Body of pancreas (tissue), 4 donors: ENCODE measurements at regions not wholly inside any gene's neighbourhood (a gene's known extent, or its start where the extent isn't known, plus 50 kb on each side); places are given as distances from the start of the nearest gene placed in this dataset.

ENCODE experiments used
- ATAC-seq: fragments of 150-250 bp; one replicate; pipeline ENCODE4 v1.9.1; 2016
- DNase-seq, 4 donors: peaks; one replicate each; pipeline ENCODE4 v3.0.0-alpha.2; 2019
- H3K27ac ChIP-seq, 4 donors: fragments of 200-600 bp; sonication (generic); 1 replicate in 3 of 4; 2 replicates in 1 of 4; pipeline versions ENCODE4 v1.5.1 to v1.6.1; 2016 to 2019; ENCODE audit warnings: mild to moderate bottlenecking in 1 of 4, mixed read lengths in 1 of 4, moderate library complexity in 1 of 4
- H3K27me3 ChIP-seq, 2 donors: fragments of 200-600 bp; sonication (generic); one replicate each; pipeline ENCODE4 v1.6.0; 2016; ENCODE audit warnings: mild to moderate bottlenecking in 1 of 2
- H3K36me3 ChIP-seq, 2 donors: fragments of 200-600 bp; sonication (generic); replicated peaks in 1 of 2; 2 replicates each; pipeline ENCODE4 v1.5.1; 2016; ENCODE audit warnings: low read depth in 2 of 2; ENCODE audit not compliant: insufficient read depth in 1 of 2
- H3K4me1 ChIP-seq: fragments of 200-600 bp; sonication (generic); one replicate; pipeline ENCODE4 v1.6.0; 2016
- H3K4me3 ChIP-seq, 2 donors: fragments of 200-600 bp; sonication (generic); 1 replicate in 1 of 2; 2 replicates in 1 of 2; pipeline ENCODE4 v1.5.1; 2016 to 2019
- H3K9me3 ChIP-seq, 3 donors: fragments of 200-600 bp; sonication (generic); 1 replicate in 2 of 3; 2 replicates in 1 of 3; pipeline ENCODE4 v1.5.1; 2016
- POLR2A ChIP-seq, 3 donors: fragments of 450-650 bp; IDR thresholded peaks; one replicate each; pipeline ENCODE4 v1.6.1; 2016; ENCODE audit warnings: antibody characterized with exemption in 3 of 3, mild to moderate bottlenecking in 2 of 3
- WGBS, 2 donors: methylation state at CpG; one replicate each; pipeline ENCODE4 v1.1.5; 2017; 5-methylcytosine and 5-hydroxymethylcytosine counted together
- intact Hi-C: fragments of 100-400 bp; cut with DNase I; formaldehyde crosslinking; loops from one replicate; pipeline ENCODE4 v1.15.1; 2023
- TF ChIP-seq, protein P1 (sequence below), 7 experiments: fragments of 450-650 bp in 4 of 7; fragments of 200-600 bp in 3 of 7; sonication (generic) in 3 of 7; IDR thresholded peaks; one replicate each; pipeline ENCODE4 v1.5.1; 2016 to 2019; ENCODE audit warnings: antibody characterized with exemption in 7 of 7

DNA sequence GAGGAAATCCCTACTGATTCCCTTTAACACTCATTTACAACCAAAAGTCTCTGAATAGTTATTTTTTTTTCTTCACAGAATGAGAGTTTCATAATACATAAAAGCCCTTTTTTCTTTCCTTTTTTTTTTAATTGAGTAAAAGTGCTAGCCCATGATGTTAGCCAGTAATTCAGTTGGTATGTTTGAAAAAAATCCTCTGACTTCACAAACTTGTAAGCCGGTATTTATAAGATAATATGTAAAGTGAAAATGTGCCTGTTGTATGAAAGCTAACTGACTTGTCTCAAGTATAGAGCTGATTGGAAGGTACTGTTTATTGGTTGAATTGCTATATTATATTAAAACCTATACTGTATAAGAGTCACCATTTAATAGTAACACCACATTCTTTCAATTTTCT lies 70.2 kb upstream of the NEIL3 start:
- TF ChIP-seq, protein P1, sequence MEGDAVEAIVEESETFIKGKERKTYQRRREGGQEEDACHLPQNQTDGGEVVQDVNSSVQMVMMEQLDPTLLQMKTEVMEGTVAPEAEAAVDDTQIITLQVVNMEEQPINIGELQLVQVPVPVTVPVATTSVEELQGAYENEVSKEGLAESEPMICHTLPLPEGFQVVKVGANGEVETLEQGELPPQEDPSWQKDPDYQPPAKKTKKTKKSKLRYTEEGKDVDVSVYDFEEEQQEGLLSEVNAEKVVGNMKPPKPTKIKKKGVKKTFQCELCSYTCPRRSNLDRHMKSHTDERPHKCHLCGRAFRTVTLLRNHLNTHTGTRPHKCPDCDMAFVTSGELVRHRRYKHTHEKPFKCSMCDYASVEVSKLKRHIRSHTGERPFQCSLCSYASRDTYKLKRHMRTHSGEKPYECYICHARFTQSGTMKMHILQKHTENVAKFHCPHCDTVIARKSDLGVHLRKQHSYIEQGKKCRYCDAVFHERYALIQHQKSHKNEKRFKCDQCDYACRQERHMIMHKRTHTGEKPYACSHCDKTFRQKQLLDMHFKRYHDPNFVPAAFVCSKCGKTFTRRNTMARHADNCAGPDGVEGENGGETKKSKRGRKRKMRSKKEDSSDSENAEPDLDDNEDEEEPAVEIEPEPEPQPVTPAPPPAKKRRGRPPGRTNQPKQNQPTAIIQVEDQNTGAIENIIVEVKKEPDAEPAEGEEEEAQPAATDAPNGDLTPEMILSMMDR (IDR thresholded peaks at IDR 0.05), result no peak
- no peak for TF ChIP-seq POLR2A (IDR thresholded peaks at IDR 0.05)
- Histone ChIP-seq H3K9me3 (no peaks in the 10 kb centered on the region), H3K4me3 (no peak overlapping the region), H3K36me3 (no peaks in the 10 kb centered on the region), H3K4me1 (no peaks in the 10 kb centered on the region), H3K27me3 (no peaks in the 10 kb centered on the region), H3K27ac (no peak overlapping the region)
- DNase-seq (no peak), ATAC-seq (no peak)
- intact Hi-C loops, result no loop called here
- WGBS, 2 donors, result 43 to 53% methylated on average over 1 of the region's 1 CpG

- intact Hi-C loops, result no loop called here
- H3K27ac ChIP-seq, result no peak overlapping the region
- TF ChIP-seq POLR2A (IDR thresholded peaks at IDR 0.05), result no peak
- TF ChIP-seq, protein P1 (IDR thresholded peaks at IDR 0.05), result no peak
- no peaks in the 10 kb centered on the region for H3K4me1 ChIP-seq
- H3K27me3 ChIP-seq, result no peaks in the 10 kb centered on the region
- H3K9me3 ChIP-seq, result no peaks in the 10 kb centered on the region
- H3K4me3 ChIP-seq, result no peak overlapping the region
- DNase-seq, result no peak
- ATAC-seq, result no peak
- no peaks in the 10 kb centered on the region for H3K36me3 ChIP-seq
Observed at GRCh38 chr4:177239878-177240277, 69.8 kb upstream of the NEIL3 start.

GRCh38 chr4:177242651-177243286 lies 66.9 kb upstream of the NEIL3 start:
- no peaks in the 10 kb centered on the region for H3K36me3 ChIP-seq
- no peak for ATAC-seq
- intact Hi-C loops, result no loop called here
- no peaks in the 10 kb centered on the region for H3K27me3 ChIP-seq
- H3K27ac ChIP-seq, result no peak overlapping the region
- H3K9me3 ChIP-seq, result no peaks in the 10 kb centered on the region
- no peaks in the 10 kb centered on the region for H3K4me1 ChIP-seq
- 79 to 81% methylated on average over 7 of the region's 7 CpGs for WGBS, 2 donors
- DNase-seq, result no peak
- TF ChIP-seq POLR2A (IDR thresholded peaks at IDR 0.05), result no peak
- TF ChIP-seq, protein P1 (IDR thresholded peaks at IDR 0.05), result no peak
- no peak overlapping the region for H3K4me3 ChIP-seq

DNA sequence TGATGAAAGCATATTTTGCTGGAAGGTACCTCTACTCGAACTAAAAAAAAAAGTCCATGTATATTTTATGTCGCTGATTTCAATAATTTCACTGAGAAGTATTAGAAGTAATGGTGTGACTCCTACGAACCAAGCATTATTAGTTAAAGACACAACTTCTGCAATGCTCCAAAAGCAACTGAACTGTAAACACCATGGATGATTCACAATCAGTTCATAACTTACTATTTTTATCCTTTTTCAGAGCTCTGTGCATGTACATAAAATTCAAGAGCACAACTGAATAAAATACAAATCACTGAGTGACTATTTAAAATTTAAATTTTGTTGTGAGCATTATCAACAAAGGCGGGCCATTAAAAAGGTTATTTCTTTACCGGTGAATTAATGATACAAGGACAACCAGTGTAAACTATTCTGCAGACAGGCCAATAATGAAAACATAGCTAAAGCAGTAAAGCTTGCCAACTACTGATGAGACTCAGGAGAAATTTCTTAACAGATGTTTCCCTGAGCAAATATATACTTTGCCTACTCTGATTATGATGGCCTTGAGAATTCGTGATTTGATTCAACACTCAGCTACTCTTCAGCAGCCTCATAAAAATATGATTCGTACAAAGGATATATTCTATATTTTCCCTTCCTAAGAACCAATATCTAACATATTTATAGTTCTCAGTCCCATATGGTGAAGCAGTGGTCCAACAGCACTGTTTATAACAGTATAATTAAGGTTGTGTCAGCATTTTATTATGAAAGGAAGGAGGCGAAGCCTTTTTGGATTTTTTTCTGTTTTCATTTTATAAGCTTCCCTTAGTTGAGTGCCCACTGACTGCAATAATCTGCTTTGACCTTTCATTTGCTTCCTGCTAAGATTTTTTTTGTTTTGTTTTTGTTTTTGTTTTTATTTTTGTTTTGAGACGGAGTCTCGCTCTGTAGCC lies 62.8 kb upstream of the NEIL3 start:
- H3K4me3 ChIP-seq, result no peak overlapping the region
- no peaks in the 10 kb centered on the region for H3K9me3 ChIP-seq
- H3K27ac ChIP-seq, result no peak overlapping the region
- no peaks in the 10 kb centered on the region for H3K27me3 ChIP-seq
- TF ChIP-seq, protein P1 (IDR thresholded peaks at IDR 0.05), result no peak
- H3K36me3 ChIP-seq, result no peaks in the 10 kb centered on the region
- WGBS, 2 donors, result 52 to 54% methylated on average over 10 of the region's 10 CpGs
- DNase-seq (no peak), ATAC-seq (no peak)
- intact Hi-C loops, result no loop called here
- H3K4me1 ChIP-seq, result no peaks in the 10 kb centered on the region
